ENCODE measurements at regions not wholly inside any gene's neighbourhood (a gene's known extent, or its start where the extent isn't known, plus 50 kb on each side); places are given as distances from the start of the nearest gene placed in this dataset.

GRCh38 chr5:104891596-104891995 is 1329.0 kb upstream of the NUDT12 start:
- TF ChIP-seq REST (IDR thresholded peaks at IDR 0.05), result no peak
- no peak for TF ChIP-seq CTCF (IDR thresholded peaks at IDR 0.05; ENCODE audit: low read depth, low read length, missing input control)
- no peak for TF ChIP-seq TAF1 (conservative IDR thresholded peaks at IDR 0.05)
- TF ChIP-seq ZBTB33 (IDR thresholded peaks at IDR 0.05), result no peak
- TF ChIP-seq GABPA (IDR thresholded peaks at IDR 0.05 in 1 of 2, conservative IDR thresholded peaks at IDR 0.05 in 1 of 2), result no peak
- no peak for TF ChIP-seq RAD21 (IDR thresholded peaks at IDR 0.05)
- TF ChIP-seq MAX (IDR thresholded peaks at IDR 0.05), result no peak
- no peak for TF ChIP-seq RXRA (IDR thresholded peaks at IDR 0.05)
- TF ChIP-seq ATF3 (IDR thresholded peaks at IDR 0.05), result no peak
- no peak for TF ChIP-seq FOXA1 (IDR thresholded peaks at IDR 0.05)
- TF ChIP-seq HNF4G (IDR thresholded peaks at IDR 0.05), result no peak

Data from liver (tissue), 3 donors.